Left ventricle myocardium superior (tissue), 1 donor: ENCODE measurements at regions not wholly inside any gene's neighbourhood (a gene's known extent, or its start where the extent isn't known, plus 50 kb on each side); places are given as distances from the start of the nearest gene placed in this dataset.

ENCODE experiments used
- ATAC-seq: fragments of 200-7000 bp; cut with Tn5 transposase; one replicate; pipeline ENCODE4 v1.9.1; 2020; ENCODE audit warnings: mild to moderate bottlenecking, moderate library complexity
- DNase-seq: peaks from one replicate; pipeline ENCODE4 v3.0.0-alpha.2; 2020
- intact Hi-C: fragments of 100-400 bp; cut with micrococcal nuclease; formaldehyde crosslinking; loops from one replicate; pipeline ENCODE4 v1.11.0; 2022
- donor health status: DM: no; HTN: yes; CAD: no; lungs with severe emphysema.

GRCh38 chr11:22508665-22509064 lies 117.0 kb downstream of the FANCF start:
- no peak for ATAC-seq
- no peak for DNase-seq
- intact Hi-C loops = no loop called here

GRCh38 chr11:22497474-22497873 lies 128.1 kb downstream of the FANCF start:
- DNase-seq = no peak
- no peak for ATAC-seq
- intact Hi-C loops = no loop called here

DNA sequence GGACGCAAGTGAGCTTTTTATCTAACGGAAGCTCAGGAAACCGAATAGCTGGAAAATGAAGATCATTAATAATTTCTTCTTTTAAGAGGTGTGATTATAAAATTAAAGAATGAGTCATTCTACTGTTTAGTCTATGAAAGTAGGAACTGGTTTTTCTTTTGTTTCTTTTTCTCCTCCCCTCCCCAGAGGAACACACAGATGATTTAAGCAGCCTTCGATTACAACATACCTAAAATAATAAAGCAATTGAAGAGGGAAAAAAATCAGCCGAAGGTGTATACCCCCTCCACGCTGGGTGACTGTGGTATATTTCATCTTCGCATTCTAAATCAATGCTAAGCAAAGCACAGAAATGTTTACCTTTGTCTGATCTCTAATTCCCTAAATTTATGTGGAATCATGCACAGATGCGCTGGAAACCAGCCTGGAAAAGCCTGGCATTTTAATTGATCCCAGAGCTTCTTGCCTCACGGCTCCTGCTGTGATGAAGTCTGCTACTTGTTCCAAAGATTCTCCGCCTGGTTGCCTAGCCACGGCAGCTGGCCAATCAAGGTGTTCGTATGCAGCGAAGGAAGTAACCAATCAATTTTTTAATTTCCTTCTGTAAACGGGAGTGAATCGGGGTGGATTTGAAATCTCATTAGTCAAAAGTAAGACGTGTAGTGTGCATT lies 133.9 kb downstream of the FANCF start:
- ATAC-seq = no peak
- intact Hi-C loops = no loop called here
- DNase-seq = no peak

DNA sequence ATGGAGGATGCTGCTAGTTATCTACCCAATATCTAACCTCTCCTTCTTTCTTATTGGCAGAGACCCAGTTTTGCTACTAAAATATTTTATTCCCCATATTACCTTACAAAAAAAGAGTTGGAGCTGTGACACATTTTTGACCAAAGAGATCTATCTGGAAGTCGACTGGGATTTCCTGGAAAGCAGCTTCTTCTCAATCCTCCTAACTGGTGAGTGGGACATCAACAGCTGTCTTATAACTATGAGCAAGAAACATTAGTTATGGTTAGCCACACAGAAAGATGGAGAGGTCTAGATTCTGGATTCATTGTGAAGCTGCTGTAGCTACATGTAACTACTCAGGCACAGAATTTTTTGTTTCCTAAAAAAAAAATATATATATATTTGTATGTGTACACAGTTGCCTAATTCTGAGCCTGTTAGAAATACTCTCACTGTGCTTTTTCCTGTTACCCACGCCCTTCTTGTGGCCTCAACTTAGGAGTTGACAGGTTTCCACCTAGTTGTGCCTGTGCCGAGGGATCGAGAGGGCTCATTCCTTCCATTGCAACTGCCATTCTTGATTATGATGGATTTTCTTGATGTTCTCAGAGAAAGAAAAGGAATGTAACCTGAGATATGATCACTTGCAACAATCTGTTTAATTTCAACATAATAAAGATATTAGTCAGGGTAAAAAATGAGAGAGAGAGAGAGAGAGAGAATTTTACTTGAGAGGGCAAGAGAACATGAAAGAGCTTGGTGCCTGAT lies 142.0 kb downstream of the SLC17A6 start:
- DNase-seq (no peak), ATAC-seq (no peak)
- intact Hi-C loops = no loop called here

DNA sequence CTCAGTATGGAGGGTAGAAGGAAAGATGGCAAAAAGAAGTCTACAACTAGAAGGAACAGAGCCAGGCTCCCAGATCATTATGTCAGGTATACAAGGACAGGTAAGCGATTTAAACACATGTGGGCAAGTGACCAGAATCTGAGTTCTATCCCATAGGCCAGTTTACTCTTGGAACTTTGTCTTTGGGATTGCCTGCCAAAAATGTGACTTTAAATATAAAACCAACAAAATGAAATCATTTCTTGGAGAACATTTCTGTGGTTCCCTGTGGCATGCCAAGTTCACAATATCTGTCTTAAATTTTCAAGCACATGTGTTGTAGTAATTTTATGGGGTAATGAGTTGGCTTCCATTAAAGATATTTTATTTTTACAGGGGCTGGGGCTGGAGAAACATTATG lies 141.0 kb downstream of the SLC17A6 start:
- intact Hi-C loops = no loop called here
- no peak for DNase-seq
- ATAC-seq = no peak

GRCh38 chr11:22478169-22478568 lies 140.0 kb downstream of the SLC17A6 start:
- no peak for ATAC-seq
- intact Hi-C loops = no loop called here
- DNase-seq = no peak

DNA sequence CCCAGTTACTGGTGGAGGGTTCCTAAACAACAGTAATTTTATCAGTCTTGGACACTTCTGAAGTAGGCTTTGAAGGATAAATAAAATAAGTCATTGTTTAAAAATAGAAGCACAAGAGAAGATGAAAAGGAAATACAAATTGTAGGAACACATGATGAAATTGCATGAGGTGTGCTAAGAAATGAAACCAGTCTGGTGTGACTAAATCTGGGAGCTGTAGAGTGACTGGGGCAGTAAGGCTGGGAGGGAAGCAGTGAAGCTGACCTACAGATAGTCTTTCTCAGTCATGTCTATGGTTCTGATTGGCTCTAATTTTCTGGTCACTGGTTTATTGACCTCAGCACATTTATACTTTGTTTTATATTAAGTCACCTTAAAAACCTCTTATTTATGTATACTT lies 139.1 kb downstream of the SLC17A6 start:
- no peak for DNase-seq
- intact Hi-C loops = no loop called here
- no peak for ATAC-seq

- intact Hi-C loops = no loop called here
- DNase-seq (no peak), ATAC-seq (no peak)
Observed at GRCh38 chr11:22476589-22476988, 138.4 kb downstream of the SLC17A6 start.

DNA sequence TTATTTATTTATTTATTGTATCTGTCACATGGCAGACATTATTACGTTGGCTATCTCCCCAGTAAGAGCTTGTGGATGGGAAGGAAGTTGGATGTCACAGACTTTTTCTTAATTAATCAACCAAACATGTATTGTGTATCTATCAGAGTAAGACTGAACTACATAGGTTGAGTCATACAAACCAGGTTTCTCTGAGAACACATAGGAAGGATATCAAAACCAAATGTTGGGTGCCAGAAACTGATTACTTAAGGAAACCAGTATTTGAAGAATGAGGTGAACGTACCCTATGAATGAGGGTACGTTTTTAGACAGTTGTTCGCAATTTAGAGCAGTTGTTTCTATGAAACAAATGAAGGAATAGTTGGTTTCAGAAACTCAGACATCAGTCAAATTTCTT lies 136.4 kb downstream of the SLC17A6 start:
- ATAC-seq (no peak), DNase-seq (no peak)
- intact Hi-C loops = no loop called here

DNA sequence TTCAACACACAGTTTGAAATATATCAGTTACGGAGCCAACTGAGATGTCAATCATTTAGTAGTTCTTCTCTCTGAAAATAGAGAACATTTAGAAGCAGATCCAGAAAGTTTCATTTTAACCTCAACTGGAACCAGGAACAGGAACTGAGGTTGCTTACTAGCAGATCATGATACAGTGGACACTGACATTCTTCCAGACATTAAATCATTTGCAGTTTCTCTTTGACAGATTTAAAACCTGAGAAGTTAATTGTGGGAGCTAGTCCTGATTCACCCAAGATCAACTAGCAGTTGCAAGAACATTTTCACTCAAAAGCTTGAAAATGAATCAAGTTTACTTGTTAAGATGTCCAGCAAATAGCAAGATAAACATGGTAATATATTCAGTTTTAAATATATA lies 135.4 kb downstream of the SLC17A6 start:
- ATAC-seq (no peak), DNase-seq (no peak)
- intact Hi-C loops = no loop called here

GRCh38 chr11:22472306-22472705 lies 134.1 kb downstream of the SLC17A6 start:
- intact Hi-C loops = no loop called here
- DNase-seq = no peak
- ATAC-seq = no peak

GRCh38 chr11:22471385-22471784 lies 133.2 kb downstream of the SLC17A6 start:
- intact Hi-C loops = no loop called here

DNA sequence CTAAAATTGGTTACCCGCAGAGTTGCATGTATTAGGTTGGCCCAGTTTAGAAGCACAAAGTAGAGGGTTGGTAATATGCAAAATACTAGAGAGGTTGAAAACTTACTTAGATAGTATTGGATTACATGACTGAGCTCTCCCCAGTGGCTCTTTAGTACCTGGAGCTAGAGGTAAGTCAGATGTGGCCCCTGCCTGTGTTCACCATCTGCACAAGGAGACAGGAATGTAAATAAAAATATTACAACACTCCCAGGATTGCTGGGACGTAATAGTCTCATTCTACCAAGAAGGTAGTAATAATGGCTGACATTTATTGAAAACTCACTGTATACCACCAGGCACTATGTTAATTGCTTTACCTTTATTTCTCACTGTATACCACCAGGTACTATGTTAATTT lies 129.6 kb downstream of the SLC17A6 start:
- intact Hi-C loops = no loop called here
- ATAC-seq = no peak

More at GRCh38 chr11:22471385-22471784, 133.2 kb downstream of the SLC17A6 start:
- DNase-seq (no peak), ATAC-seq (no peak)

GRCh38 chr11:22467248-22467647 lies 129.1 kb downstream of the SLC17A6 start:
- ATAC-seq = no peak
- intact Hi-C loops = no loop called here
- no peak for DNase-seq

More for the DNA sequence above, 129.6 kb downstream of the SLC17A6 start:
- DNase-seq = no peak

DNA sequence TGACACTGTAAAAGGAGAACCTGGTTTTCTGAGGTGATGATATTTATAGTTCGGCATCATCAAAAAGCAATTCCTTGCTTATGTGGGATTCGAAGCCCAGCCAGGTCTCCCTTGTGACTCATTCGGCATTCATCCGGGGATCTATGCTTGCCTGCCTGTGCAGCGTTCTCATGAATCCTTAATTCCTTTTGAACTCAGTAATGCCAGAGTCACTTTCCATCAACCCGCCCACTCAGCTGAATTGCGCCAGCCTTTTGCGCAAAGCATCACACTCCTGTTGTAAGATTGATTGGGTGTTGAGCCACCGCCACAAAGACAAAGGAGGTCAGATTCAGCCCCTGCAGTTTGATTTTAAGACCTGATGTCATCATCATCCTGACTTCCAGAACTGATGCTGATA lies 128.6 kb downstream of the SLC17A6 start:
- ATAC-seq = no peak
- no peak for DNase-seq
- intact Hi-C loops = no loop called here

GRCh38 chr11:22466351-22466750 lies 128.2 kb downstream of the SLC17A6 start:
- ATAC-seq (no peak), DNase-seq (no peak)
- intact Hi-C loops = no loop called here

GRCh38 chr11:22465620-22466019 lies 127.4 kb downstream of the SLC17A6 start:
- ATAC-seq (no peak), DNase-seq (no peak)
- intact Hi-C loops = no loop called here

DNA sequence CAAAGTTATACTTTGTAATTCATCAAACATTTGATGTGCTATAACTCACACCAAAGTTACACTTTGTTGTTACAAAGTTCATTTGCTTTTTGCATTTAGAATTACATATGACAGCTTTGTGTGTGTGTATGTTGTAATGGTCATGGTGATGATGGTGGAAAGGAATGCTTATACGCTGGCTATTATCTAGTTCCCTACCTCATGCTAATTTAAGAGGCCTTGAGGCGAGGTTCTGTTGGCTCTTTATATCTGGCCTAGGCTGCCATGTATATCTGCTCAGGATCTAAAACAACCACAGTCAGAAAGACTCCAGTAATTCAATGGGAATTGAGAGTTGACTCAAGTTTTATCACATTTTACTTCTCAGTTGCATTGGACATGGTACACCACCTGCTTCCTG lies 123.4 kb downstream of the SLC17A6 start:
- ATAC-seq = no peak
- intact Hi-C loops = no loop called here
- no peak for DNase-seq

GRCh38 chr11:22460181-22460580 lies 122.0 kb downstream of the SLC17A6 start:
- ATAC-seq = no peak
- DNase-seq = no peak
- intact Hi-C loops = no loop called here

DNA sequence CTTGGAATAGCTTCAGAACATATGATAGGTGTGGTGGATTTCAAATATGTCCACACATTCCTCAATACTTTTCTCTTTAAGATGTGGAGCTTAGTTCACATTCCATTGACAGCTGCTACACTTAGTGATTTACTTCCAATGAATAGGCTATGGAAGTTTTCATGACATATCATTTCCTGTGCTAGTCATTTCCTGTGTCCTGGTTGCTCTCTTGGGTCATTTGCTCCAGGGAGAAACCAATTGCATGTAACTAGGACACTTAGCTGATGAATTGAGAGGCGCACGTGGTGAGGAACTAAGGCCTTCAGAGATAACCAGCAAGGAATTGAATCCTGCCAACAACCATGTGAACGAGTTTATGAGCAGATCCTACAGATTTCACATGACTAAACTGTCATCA lies 120.9 kb downstream of the SLC17A6 start:
- intact Hi-C loops = no loop called here
- no peak for DNase-seq
- no peak for ATAC-seq

DNA sequence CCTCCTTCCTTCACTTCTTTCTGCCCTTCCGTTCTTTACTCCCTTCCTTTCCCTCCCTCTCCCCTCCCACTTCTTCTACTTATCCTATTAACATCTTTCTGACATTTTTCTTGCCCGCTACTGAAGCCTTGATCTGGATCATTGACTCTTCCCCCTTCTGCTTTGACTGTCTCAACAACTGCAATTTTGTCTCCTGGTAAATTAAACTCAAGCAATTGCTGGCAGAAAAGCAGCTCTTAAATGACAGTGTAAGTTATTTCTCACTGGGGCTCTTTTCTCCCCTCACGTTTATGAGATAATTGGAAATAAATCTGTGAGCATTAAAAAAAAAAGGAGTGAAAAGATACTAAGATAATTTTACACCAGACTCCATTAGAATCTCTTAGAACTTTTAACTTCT lies 120.0 kb downstream of the SLC17A6 start:
- intact Hi-C loops = no loop called here
- no peak for ATAC-seq
- no peak for DNase-seq
